ENCODE measurements at regions not wholly inside any gene's neighbourhood (a gene's known extent, or its start where the extent isn't known, plus 50 kb on each side); places are given as distances from the start of the nearest gene placed in this dataset.

DNA sequence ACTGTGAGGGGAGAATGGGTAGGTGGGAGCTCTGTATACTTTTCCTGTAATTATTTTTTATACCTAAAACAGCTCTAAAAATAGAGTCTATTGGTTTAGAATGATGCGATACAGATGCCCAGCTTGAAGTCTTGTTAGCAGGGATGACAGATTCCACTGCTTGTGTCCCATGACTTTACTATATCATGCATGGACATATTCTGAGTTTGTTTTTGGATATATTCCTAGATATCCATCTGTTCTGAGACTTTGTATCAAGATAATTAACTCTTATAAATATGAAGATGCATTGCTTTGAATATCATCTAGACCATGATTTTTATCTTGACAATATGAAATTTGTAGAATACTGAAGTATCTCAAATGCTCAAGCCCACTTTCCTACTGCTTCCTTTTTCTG, 1058.1 kb downstream of the RAPGEF2 start:
- no peak for DNase-seq (ENCODE audit: low spot score)
- no peak for ATAC-seq

DNA sequence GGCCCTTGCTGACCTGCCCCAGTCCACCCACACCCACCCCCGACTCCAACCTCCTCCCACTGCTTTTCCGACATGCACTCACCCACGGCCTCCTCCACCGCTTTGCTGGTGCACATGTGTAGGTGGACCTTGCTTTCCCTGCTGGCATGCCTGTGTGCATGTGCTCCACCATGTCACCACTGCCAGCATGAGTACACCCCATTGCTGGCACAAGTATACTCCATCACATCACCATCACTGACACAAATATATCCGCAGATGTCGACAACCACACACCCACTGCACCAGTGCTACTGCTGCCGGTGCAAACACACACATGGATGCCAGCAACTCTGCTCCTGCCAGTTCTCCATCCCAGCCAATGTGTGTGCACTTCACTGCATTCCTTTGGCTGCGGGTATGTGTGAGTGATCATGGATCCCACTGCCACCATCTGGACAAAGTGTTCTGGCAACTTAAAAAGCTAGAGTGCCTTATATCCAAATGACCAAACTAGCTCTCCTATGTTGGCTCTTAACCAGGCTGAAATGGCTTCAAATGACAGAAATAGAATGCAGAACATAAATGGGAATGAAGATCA, 1072.3 kb downstream of the RAPGEF2 start:
- ATAC-seq: no peak
- no peak for DNase-seq (ENCODE audit: low spot score)

DNA sequence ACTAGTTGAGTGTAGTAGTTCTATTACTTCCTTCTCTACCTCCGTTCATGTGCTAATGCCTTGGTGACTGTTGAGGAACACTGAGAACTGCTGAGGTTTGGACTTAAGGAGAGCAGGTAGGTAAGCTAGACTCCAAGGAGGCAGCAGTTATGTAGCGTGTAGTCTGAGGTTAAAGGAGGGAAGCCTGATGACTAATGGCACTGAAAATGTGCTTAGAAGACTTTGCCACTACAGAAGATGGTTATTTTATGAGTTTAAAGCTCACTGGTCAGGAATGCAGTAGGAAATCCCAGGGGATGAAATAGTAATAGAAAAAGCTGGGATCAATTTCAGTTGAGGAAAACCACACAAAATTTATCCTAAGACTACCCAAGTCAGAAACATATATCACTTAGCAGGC, 1077.3 kb downstream of the RAPGEF2 start:
- no peak for ATAC-seq
- DNase-seq (ENCODE audit: low spot score): no peak

DNA sequence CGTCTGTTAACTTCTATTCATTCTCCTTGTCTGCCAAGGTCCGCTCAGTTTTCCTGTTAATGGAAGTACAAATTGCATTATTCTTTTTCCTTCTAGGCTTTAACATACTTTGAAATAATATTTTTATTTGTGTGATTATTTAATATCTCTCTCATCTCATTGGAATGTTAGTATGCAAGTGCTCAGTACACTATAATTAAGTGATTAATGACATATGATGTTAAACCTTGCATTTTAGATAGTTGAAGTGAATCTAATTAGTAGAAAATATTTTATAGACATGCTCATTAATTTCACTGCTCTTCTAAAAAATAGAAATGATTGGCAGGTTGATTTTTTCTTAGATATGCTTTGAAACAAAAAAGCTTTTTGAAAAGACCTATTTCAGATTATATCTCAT, 1079.8 kb downstream of the RAPGEF2 start:
- DNase-seq (ENCODE audit: low spot score): no peak
- ATAC-seq: no peak

DNA sequence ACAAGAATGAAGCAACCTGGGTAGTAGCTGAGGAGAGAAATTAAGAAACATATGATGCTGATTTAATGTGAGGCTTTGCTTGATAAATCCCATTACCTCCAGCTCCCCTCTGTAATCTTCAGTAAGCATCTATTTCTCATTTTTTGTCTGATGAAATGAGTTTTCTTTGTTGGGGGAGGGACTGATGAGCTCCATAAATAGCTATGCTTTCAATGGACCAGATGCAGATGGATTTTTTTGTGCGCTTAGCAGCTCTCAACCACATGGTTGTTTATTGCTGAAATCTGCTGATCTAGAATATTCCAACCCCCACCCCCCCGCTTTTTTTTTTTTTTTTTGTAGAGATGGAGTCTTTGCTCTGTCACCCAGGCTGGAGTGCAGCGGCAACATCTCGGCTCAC, 1082.0 kb downstream of the RAPGEF2 start:
- DNase-seq (ENCODE audit: low spot score): no peak
- ATAC-seq: no peak

DNA sequence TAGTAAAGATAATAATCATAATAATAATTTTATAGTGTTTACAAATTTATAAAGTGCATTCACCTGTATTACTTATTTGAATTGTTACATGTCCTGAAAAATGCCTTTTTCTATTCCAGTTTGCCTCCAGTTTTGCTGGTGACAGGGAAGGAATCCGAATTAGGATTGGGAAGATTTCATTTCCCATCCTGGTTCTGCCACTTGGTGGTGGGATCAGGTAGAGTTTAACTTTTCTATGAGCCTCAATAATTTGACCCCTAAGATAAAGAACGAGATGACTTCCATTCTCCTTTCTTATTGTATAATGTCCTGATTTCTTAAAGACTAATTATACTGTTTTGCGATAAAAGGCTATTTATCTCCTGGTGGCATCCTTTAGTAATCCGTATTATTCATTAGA, 1090.9 kb downstream of the RAPGEF2 start:
- DNase-seq (ENCODE audit: low spot score): no peak
- no peak for ATAC-seq

DNA sequence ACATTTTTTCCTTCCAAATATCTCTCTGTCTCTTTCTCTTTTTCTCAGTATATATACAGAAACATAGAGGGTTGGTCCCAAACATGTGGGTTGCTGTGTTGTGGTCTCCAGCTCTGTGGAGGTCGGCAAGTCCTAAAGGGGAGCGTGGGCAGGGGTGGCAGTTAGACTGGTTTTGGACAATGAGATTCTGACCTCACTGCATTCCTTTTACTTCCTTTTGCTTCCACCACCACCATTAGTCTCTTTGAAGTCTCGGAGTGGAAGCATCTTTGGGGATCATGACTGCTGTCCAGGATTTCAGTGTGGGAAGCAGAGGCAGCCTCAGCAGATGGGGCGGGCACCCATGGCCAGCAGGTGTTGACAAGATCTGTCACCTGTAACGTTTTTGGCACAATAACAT, 1091.8 kb downstream of the RAPGEF2 start:
- DNase-seq (ENCODE audit: low spot score): no peak
- ATAC-seq: no peak

DNA sequence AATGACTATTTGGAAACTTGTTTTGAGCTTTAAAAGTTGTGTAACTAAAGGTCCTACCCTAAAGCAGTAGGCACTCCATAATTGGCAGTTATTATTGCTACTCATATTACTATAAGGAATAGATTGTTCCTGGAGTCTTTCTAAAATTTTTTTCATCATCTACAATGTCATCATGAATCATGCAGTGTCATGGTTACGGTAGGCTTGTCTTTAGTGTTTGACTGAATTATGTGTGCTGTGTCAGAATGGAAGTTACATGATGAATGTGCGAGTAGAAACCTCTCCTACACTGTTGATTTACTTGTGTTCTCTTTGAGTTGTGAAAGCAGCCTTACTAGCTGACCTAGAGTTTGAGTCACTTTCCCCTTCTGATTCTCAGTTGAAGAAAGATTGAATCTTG, 1099.9 kb downstream of the RAPGEF2 start:
- DNase-seq (ENCODE audit: low spot score) (no peak), ATAC-seq (no peak)

DNA sequence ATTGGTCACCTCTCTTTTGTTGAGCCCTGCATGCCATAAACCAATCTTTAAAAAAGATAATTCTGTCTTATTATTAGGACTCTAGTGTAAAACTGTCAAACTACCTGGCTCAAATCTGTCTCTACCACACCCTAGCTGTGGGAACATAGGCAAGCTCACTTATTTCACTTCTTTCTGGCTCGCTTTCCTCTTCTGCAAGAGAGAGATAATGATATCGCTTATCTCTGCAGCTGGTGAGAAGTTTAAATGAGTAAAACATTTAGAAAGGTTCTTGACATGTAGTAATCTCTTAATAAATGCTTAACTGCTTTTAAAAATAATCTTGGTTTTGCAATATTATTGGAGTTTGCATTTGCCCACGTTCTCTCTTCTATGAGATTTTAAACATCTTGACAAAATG, 1109.2 kb downstream of the RAPGEF2 start:
- ATAC-seq (no peak), DNase-seq (ENCODE audit: low spot score) (no peak)

DNA sequence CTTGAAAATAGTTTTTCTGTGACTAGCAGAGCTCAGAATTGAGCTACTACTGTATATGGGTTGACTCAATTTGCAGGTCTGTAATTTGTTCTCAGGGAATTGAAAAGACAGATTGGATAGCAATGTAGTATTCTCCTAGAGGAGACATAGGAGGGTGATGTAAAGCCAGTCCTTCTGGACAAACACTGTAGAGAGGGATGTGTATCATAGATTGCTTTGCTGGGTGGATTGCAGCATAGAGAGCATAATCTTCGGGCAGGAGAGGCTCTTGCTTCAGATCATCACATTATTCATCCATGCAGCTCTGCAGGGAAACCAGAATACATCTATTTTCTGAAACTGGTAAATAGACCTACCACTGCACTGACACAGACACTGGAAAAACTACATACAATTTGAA, 1110.5 kb downstream of the RAPGEF2 start:
- no peak for ATAC-seq

DNA sequence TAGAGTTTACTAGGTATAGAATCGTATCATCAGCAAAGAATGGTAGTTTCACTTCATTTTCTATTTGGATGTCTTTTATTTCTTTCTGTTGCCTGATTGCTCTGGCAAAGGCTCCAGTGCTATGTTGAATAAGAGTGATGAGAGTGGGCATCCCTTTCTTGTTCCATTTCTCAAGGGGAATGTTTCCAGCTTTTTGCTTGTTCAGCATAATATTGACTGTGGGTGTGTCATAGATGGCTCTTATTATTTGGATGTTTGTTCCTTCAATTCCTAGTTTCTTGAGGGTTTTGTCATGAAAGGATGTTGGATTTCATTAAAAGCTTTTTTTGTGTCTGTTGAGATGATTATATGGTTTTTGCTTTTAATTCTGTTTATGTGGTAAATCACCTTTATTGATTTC, 1114.5 kb downstream of the RAPGEF2 start:
- no peak for DNase-seq (ENCODE audit: low spot score)
- ATAC-seq: no peak

More for the DNA sequence above, 1110.5 kb downstream of the RAPGEF2 start:
- no peak for DNase-seq (ENCODE audit: low spot score)

DNA sequence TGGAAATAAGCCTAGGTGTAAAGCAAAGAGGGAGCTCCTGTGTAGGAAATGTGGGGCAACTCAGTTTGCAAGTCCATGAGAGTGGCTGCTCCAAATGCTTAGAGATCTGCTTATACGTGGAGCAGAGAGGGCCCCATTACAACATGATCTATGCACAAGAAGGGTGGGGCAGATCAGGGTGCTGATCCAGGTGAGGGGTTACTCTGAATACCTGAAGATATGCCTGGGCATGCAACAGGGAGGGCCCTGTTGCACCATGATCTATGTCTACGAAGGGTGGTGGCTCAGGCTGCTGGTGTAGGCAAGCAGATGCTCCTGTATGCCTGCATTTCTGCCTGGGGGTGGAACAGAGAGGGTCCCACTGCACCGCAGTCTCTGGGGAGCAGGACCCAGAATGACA, 1121.2 kb downstream of the RAPGEF2 start:
- ATAC-seq: no peak

DNA sequence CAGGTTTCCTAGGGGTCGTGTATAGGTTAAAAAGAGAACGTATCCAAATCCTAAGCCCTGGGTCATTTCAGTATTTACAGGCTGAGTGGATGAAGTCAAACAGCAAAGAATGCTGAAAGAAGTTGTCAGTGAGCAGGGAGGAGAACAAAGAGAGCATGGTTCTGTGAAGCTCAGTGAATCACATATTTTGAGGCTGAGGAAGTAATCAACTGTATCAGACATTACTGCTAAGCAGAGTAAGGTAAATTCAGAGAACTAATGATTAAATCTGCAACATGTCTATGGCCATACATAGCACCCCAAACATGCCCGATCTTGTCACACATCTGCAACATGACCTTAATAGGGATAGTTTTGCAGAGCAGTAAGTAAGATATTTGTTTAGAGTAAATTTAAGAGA, 1130.3 kb downstream of the RAPGEF2 start:
- DNase-seq (ENCODE audit: low spot score): no peak
- ATAC-seq: no peak

More for the DNA sequence above, 1121.2 kb downstream of the RAPGEF2 start:
- no peak for DNase-seq (ENCODE audit: low spot score)

DNA sequence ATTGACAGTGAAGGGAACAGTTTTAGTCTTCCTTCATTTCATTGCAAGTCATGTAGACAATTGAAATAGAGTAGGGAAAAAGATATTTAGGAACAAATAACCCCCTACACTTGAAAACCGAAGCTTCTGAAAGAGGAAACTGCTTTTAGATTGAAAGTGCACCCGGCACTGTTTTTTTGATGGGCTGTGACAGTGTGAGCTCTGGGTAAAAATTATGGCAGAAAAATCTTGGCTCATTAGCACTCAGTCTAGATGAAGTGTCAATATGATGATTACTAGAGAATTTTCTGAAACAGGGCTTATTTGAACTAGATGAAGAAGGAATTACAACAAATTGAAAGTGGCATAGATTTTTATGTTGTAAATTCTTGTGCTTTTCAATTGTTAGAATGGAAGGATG, 1132.4 kb downstream of the RAPGEF2 start:
- DNase-seq (ENCODE audit: low spot score) (no peak), ATAC-seq (no peak)

DNA sequence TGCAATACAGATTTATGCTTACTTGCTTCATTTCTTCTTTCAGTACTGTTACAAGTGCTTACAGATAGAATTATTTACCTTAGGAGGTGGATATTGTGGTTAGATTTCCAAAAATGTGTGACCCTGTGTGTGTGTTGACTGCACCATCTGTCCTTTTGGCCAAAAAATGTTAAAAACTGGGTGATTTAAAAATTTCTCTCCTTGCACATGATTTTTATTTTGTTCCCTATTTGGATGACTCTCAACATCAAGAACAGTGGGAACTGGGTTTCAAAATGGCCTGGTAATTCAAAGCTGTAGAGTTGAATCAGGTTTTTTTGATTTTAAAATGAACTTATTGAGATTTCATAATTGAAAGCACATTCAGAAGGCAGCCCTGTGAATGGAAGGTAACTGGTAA, 1132.9 kb downstream of the RAPGEF2 start:
- ATAC-seq (no peak), DNase-seq (ENCODE audit: low spot score) (no peak)

DNA sequence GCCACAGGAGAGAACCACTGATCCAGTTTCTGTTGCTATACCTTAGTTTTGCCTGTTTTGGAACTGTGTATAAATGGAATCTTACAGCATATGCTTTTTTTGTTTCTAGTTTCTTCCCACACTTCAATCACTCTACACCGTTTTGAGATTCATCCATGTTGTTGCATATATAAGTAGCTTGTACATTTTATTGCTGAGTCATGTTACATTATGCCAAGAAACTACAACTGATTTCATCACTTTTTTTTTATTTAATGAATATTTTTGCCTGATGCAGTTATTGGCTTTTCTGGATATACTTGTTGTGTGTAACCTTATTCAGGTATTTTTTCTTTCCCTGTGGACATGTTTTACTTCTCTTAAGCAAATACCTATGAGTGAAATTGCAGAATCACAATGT, 1135.9 kb downstream of the RAPGEF2 start:
- no peak for DNase-seq (ENCODE audit: low spot score)
- no peak for ATAC-seq

DNA sequence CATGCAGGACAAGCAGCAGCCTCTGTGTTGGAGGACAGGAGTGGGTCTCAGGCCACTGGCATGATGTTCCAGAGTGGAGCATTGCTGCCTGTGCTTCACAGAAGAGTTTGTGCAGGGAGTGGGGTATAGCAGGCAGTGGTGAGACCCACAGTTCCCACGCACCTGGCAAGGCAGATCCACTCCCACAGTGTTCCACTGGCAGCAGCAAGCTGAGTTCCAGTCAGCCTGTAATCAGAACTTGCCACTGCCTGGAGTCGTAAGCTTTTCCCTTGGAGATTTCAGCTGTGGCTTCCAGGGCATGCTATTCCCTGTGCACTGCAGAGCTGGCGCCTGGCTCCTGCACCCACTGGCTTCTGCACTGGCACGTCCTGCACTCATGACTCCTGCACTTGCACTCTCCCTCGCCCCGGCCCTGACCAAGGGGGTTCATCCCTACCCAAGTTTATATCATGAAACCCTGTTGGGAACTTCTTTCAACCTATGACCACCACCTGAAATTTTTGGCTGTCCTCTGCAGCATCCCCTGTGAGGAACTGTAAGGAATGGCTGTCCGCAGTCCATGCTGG, 1144.3 kb downstream of the RAPGEF2 start:
- no peak for ATAC-seq
- no peak for DNase-seq (ENCODE audit: low spot score)

DNA sequence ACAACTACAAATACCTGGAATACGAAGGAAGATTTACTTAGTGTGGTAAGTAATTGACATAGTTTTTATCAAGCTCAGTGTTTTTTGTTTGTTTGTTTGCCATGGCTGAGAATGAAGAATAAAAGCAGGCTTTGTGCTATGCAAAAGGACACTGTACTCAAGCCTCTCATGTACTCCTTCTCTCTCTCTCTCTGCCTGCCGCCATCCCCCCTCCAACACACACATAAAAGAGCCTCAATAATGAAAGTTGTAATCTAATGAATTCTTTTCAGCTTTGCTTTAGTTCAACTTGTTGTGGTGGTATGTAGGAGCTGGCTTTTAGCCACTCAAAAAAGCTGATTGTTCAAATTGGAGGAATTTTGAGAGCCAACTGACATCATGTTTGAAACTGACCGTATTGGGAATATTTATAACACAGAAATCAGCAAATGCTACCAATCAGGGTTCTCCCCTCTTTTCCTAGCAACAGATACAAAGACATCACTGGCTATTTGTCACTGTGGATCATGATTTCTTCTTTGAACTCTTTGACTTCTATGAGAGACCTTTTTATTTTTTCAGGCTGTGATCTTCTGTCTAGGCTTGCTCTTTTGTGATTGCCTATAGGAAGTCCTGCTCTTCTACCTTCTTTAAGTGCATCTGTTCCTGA, 1148.8 kb downstream of the RAPGEF2 start:
- no peak for DNase-seq (ENCODE audit: low spot score)
- ATAC-seq: no peak

DNA sequence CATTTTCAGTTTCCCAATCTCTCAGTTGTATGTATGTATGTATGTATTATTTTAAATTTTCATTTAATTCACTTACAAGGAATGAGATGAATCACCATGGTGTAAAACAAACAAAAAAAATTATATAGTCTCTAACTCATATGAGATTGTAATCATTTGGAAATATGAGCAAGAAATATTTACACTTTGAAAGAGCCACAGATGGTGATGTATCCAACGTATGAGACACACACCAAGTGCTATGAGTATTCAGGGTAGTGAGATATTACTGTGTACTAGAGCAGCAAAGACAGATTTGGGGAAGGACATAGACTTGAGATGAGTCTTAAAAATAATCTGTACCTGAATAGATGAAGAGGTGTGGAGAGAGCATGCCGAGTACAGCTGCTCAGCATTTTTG, 1154.4 kb downstream of the RAPGEF2 start:
- ATAC-seq (no peak), DNase-seq (ENCODE audit: low spot score) (no peak)

DNA sequence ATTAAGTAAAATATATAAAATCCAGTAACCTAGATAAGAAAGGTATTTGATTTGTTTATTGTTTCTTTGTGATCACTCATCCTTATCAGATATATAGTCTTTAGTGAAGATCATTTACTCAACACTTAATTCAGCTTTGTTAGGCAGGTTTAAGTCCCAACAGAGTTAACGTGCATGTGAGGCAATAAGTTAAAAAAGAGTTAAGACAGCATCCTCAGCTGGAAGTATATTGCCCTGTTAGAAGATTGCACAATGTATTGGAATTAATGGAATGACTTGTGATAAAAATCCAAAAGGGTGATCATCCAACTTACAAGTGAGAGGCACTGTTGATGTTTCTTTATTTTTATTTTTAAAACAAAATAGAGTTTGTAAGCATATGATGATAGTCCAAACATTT, 1162.1 kb downstream of the RAPGEF2 start:
- no peak for DNase-seq (ENCODE audit: low spot score)
- ATAC-seq: no peak

DNA sequence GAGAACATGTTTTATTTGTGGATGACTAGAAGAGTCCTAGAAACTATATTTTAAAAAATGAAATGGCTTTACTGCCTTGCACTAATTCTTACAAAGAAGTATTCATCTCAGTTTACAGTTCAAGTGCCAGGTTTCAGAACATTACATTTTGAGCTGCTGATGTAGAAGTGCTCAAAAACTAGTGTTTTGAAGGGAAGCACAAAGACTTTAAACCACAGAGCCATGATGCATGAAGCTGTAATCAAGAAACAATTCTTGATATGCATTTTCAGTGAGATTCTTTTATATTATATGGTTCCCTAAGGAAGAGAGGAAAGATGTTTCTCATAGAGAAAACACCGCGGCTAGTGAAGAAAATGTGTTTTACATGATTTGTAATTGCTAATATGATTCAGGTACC, 1163.0 kb downstream of the RAPGEF2 start:
- ATAC-seq (no peak), DNase-seq (ENCODE audit: low spot score) (no peak)

DNA sequence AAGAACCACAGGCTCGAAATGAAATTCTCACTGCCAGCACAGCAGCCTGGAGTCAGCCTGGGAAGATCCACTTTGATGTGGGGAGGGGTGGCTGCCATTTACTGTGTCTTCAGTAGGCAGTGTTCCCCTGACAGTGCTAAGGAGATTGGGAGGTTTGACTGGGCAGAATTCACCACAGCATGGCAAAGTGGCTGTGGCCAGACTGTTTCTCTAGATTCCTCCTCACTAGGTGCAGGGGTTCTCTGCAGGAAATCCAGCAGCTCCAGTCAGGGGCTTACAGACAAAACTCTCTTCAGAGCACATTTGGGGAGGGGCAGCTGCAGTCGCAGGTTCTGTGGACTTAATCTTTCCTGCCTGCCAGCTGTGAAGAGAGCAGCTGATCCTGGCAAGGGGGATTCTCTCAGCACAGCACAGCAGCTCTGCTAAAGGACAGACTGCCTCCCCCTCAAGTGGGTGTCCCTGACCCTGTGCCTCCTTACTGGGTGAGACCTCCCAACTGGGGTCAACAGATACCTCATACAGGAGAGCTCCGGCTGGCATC, 1174.0 kb downstream of the RAPGEF2 start:
- ATAC-seq (no peak), DNase-seq (ENCODE audit: low spot score) (no peak)

DNA sequence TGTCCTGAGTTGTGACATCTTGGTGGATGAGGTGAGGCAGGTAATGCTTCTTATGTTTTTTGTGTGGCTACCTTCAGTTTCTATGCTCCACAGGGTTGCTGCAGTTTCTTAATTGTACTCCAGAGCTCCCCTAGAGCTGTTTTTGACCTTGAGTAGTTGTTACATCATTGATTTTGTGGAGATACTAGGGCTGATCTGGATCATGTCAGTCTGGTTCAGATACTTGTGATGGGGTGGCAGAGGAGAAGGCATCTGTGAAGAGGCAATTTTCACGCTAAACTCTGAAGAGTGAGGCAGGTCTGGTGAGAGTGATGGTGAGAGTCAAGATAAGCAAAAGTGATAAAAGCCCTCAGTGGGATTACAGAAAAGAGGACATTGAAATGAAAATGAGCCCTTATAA, 1180.2 kb downstream of the RAPGEF2 start:
- ATAC-seq: no peak

More for the DNA sequence above, 1180.2 kb downstream of the RAPGEF2 start:
- no peak for DNase-seq (ENCODE audit: low spot score)
